DOHH2 (cell line): ENCODE measurements at regions not wholly inside any gene's neighbourhood (a gene's known extent, or its start where the extent isn't known, plus 50 kb on each side); places are given as distances from the start of the nearest gene placed in this dataset.
A peak's percentile ranks its signal among the peaks of the same experiment; 100 is the strongest.
"Not testable (repeated sequence)": the region's sequence is repeated elsewhere in the genome, so short reads cannot be mapped to it uniquely, and the experiment has no call there.

Experiments
- H3F3A ChIP-seq: fragments of 200-600 bp; sonication (generic), shearing (Covaris generic); 2 replicates; pipeline ENCODE4 v1.6.0; 2016; ENCODE audit warnings: antibody characterized with exemption, mild to moderate bottlenecking; ENCODE audit not compliant: control insufficient read depth, insufficient read depth
- H3K27ac ChIP-seq: fragments of 200-600 bp; sonication (generic); 2 replicates; pipeline ENCODE4 v1.5.1; 2014; ENCODE audit warnings: low read depth, mild to moderate bottlenecking, low read length, moderate library complexity
- H3K27me3 ChIP-seq: fragments of 200-600 bp; sonication (generic); 2 replicates; pipeline ENCODE4 v1.6.1; 2014; ENCODE audit warnings: mild to moderate bottlenecking, low read length, mixed read lengths; ENCODE audit not compliant: control insufficient read depth
- H3K36me3 ChIP-seq: fragments of 200-600 bp; sonication (generic); 2 replicates; pipeline ENCODE4 v1.6.1; 2014; ENCODE audit warnings: mild to moderate bottlenecking, low read length, moderate library complexity, mixed read lengths; ENCODE audit not compliant: control insufficient read depth
- H3K4me1 ChIP-seq: fragments of 200-600 bp; sonication (generic); 2 replicates; pipeline ENCODE4 v1.6.1; 2014; ENCODE audit warnings: mild to moderate bottlenecking, low read length, mixed read lengths; ENCODE audit not compliant: control insufficient read depth
- H3K4me2 ChIP-seq: fragments of 200-600 bp; sonication (generic); 2 replicates; pipeline ENCODE4 v1.6.0; 2014; ENCODE audit warnings: mild to moderate bottlenecking, low read length, moderate library complexity
- H3K4me3 ChIP-seq: fragments of 200-600 bp; sonication (generic); 2 replicates; pipeline ENCODE4 v1.5.1; 2014; ENCODE audit warnings: mild to moderate bottlenecking, low read length, mixed read lengths
- H3K79me2 ChIP-seq: fragments of 200-600 bp; sonication (generic); 2 replicates; pipeline ENCODE4 v1.6.1; 2014; ENCODE audit warnings: mild to moderate bottlenecking, low read length, mixed read lengths; ENCODE audit not compliant: control insufficient read depth
- H3K9me2 ChIP-seq: fragments of 200-600 bp; sonication (generic); replicated peaks from 2 replicates; pipeline ENCODE4 v1.6.1; 2014; ENCODE audit warnings: mild to moderate bottlenecking, low read length, mixed read lengths; ENCODE audit not compliant: control insufficient read depth
- H3K9me3 ChIP-seq: fragments of 200-600 bp; sonication (generic); 2 replicates; pipeline ENCODE4 v1.6.1; 2014; ENCODE audit warnings: antibody characterized with exemption, low read length, mixed read lengths; ENCODE audit not compliant: control insufficient read depth, insufficient read depth
- H4K20me1 ChIP-seq: fragments of 200-600 bp; sonication (generic); 2 replicates; pipeline ENCODE4 v1.6.0; 2014; ENCODE audit warnings: low read depth, mild to moderate bottlenecking, antibody characterized with exemption, low read length, moderate library complexity; ENCODE audit not compliant: control insufficient read depth, insufficient read depth
- EZH2phosphoT487 ChIP-seq: fragments of 200-600 bp; sonication (generic); IDR thresholded peaks from 2 replicates; pipeline ENCODE4 v1.6.1; 2017; ENCODE audit warnings: borderline replicate concordance, mild to moderate bottlenecking, antibody characterized with exemption, low read length, moderate library complexity, mixed read lengths
- TF ChIP-seq, protein P1 (sequence below): fragments of 200-600 bp; sonication (generic); IDR thresholded peaks from one replicate; pipeline ENCODE4 v1.5.1; 2014; ENCODE audit warnings: antibody characterized with exemption, mild to moderate bottlenecking, low read depth, low read length; ENCODE audit not compliant: poor library complexity, severe bottlenecking

DNA sequence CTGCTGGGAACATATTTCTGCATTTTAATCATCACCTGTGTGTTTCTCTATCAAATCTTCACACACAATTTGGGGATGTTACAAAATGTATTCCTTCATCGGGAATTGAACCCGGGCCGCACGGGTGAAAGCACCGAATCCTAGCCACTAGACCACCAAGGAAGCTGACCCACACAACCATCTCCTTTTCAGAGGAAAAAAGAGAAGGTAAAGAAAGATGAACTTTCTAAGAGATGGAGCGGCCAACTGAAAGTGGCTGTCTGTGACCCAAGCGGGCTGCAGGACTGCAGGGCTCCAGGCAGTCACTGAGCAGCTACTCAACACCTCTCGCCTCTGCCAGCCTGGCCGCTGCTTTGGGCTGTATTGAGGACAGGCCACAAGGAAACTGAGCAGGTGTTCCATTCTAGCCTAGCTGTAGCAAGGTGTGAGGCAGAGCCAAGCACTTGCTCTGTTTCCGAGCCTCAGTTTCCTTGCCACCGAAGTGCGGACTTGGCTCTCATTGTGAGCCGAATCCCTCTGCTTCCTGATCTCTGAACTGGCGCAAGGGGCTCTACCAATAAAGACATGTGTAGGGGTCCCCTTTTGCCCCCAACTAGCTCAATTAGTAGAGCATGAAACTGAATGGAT, 156.9 kb upstream of the NBPF11 start:
- Histone ChIP-seq H3K9me3 (peaks cover 2% of the 10 kb centered on the region; the same call in 1 of the 2 replicates), H3K36me3 (no peaks in the 10 kb centered on the region), H3K4me2 (no peak overlapping the region), H3K9me2 (no peaks in the 10 kb centered on the region), H3F3A (no peaks in the 10 kb centered on the region), H3K27ac (no peak overlapping the region), H3K4me1 (no peaks in the 10 kb centered on the region), H3K27me3 (peaks cover 13% of the 10 kb centered on the region), H3K4me3 (no peak overlapping the region), H4K20me1 (no peaks in the 10 kb centered on the region), H3K79me2 (no peaks in the 10 kb centered on the region)
- TF ChIP-seq EZH2phosphoT487 = no peak
- TF ChIP-seq, protein P1, sequence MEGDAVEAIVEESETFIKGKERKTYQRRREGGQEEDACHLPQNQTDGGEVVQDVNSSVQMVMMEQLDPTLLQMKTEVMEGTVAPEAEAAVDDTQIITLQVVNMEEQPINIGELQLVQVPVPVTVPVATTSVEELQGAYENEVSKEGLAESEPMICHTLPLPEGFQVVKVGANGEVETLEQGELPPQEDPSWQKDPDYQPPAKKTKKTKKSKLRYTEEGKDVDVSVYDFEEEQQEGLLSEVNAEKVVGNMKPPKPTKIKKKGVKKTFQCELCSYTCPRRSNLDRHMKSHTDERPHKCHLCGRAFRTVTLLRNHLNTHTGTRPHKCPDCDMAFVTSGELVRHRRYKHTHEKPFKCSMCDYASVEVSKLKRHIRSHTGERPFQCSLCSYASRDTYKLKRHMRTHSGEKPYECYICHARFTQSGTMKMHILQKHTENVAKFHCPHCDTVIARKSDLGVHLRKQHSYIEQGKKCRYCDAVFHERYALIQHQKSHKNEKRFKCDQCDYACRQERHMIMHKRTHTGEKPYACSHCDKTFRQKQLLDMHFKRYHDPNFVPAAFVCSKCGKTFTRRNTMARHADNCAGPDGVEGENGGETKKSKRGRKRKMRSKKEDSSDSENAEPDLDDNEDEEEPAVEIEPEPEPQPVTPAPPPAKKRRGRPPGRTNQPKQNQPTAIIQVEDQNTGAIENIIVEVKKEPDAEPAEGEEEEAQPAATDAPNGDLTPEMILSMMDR = no peak

DNA sequence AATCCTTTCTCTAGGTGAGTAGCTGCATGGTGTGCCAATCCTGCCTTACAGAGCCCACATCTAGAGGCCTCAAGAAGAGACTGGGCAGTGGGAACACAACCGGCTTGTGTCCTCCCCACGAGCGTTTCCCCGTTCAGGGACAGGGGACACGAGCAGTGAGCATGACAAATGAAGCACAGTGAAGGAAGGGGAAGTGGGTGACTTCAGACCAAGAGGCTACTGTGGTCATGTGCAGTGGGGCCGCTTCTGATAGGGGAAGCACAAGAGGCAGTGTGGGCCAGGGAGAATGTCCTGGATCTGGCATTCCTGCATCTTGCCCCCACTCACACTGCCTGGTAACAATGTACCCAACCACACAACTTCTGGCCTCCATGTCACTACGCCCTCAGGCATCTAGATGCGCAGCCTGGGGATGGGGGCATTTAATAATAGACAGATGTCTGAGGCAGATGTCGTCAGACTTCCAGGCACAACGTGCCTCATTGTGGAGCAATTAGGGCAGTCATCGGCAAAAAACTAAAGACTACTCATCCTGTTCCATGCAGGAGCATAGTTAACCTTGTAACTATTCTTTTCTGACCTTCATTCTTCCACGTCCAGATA, 155.6 kb upstream of the NBPF11 start:
- TF ChIP-seq EZH2phosphoT487 = no peak
- TF ChIP-seq, protein P1 = no peak
- Histone ChIP-seq H4K20me1 (no peaks in the 10 kb centered on the region), H3K4me2 (no peak overlapping the region), H3K27me3 (peaks cover 21% of the 10 kb centered on the region), H3F3A (no peaks in the 10 kb centered on the region), H3K4me3 (no peak overlapping the region), H3K27ac (no peak overlapping the region), H3K9me2 (no peaks in the 10 kb centered on the region), H3K4me1 (peaks cover 3% of the 10 kb centered on the region; the same call in 1 of the 2 replicates), H3K9me3 (peaks cover 2% of the 10 kb centered on the region; the same call in 1 of the 2 replicates), H3K36me3 (no peaks in the 10 kb centered on the region), H3K79me2 (no peaks in the 10 kb centered on the region)

DNA sequence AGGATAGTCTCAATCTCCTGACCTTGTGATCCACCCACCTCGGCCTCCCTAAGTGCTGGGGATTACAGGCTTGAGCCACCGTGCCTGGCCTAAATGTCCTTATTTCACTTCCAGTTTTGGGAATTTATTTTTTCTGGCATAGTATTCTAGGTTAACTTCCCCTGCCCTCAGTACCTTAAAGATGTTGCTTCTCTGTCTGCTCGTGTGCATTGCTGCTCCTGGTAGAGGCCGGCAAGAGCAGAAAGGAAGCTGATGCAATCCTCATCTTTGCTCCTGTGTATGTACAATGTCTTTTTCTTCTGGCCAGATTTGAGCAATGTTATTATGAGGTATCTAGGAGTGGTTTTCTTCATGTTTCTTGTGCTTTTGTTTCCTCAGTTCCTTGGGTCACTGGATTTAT, 152.9 kb upstream of the NBPF11 start:
- H4K20me1 ChIP-seq, H3K4me3 ChIP-seq, H3K27ac ChIP-seq, H3K9me2 ChIP-seq, H3K79me2 ChIP-seq, H3K4me2 ChIP-seq, H3K4me1 ChIP-seq, H3K9me3 ChIP-seq, H3K36me3 ChIP-seq, H3F3A ChIP-seq: not testable (repeated sequence)
- peaks cover 21% of the 10 kb centered on the region for H3K27me3 ChIP-seq

DNA sequence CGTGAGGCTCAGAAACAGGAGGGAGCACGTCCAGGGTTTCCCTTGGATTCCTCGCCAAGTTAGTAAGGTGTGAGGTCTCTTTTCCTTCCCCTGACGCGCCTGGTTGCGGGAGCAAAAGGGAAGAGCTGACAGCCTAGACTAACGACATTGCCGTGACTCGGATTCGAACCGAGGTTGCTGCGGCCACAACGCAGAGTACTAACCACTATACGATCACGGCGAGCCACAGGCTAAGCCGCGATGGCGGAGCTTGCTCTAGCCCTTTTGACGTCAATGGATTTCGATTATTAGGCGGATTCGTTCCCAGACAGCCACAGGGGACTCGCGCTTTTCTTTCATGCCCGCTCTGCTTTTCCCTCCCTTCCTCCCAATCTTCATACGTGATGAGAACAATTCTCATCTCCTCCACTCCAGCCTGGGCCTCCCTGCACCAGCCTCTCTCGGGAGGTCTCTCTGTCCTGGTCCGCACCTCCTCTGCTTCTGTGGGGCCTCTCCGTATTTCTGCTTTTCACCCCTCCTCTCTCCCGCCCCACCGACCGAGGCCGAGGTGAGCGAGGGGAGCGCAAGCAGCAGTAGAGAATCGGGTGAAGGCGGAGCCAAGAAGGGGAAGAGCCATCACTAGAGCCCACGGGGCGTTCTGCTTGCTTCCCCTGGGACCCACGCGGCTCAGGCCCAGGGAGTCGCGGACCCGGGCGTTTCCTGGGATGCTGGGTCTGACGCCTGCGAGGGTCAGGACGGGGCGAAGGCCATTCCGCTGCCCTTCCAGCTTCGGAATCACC, 150.7 kb upstream of the NBPF11 start:
- H3F3A ChIP-seq, H3K79me2 ChIP-seq, H4K20me1 ChIP-seq, H3K9me2 ChIP-seq, H3K27ac ChIP-seq, H3K4me1 ChIP-seq, H3K36me3 ChIP-seq, H3K9me3 ChIP-seq: not testable (repeated sequence)
- H3K27me3 ChIP-seq = peaks cover 18% of the 10 kb centered on the region
- H3K4me3 ChIP-seq = peak overlapping the region; percentile 45
- peak overlapping the region; percentile 49 for H3K4me2 ChIP-seq

DNA sequence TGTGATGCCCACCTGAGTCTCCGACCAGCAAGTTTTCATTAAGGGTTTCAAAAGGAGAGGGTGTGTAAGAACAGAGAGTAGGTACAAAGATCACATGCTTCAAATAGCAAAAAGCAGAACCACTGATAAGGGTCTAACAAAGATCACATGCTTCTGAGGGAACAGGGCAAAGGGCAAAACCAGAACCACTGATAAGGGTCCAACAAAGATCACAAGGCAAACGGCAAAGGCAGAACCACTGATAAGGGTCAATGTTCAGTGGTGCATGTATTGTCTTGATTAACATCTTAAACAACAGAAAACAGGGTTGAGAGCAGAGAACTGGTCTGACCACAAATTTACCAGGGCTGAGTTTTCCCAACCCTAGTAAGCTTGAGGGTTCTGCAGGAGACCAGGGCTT, 145.8 kb upstream of the NBPF11 start:
- not testable (repeated sequence) for H3K36me3 ChIP-seq, H4K20me1 ChIP-seq, H3K4me3 ChIP-seq, H3F3A ChIP-seq, H3K9me3 ChIP-seq, H3K4me2 ChIP-seq, H3K27me3 ChIP-seq, H3K9me2 ChIP-seq, H3K79me2 ChIP-seq, H3K4me1 ChIP-seq, H3K27ac ChIP-seq
